Activated CD8-positive, alpha-beta T cell treated with anti-CD3 and anti-CD28 coated beads, Interleukin-2, amount 10 ng/mL, durations not matched to agents 7 days and 5 days (primary cell): ENCODE measurements at regions not wholly inside any gene's neighbourhood (a gene's known extent, or its start where the extent isn't known, plus 50 kb on each side); places are given as distances from the start of the nearest gene placed in this dataset.
"Not testable (repeated sequence)": the region's sequence is repeated elsewhere in the genome, so short reads cannot be mapped to it uniquely, and the experiment has no call there.

ENCODE experiments used
- ATAC-seq: fragments of 150-1000 bp; cut with Tn5 transposase; one replicate; pipeline ENCODE4 v1.10.0; 2021; ENCODE audit warnings: moderate library complexity
- CTCF ChIA-PET: fragments of 350-600 bp; sonication (Branson Sonifier 250); formaldehyde crosslinking; loops from one replicate; lab custom pipeline; 2021; ENCODE audit warnings: antibody characterized with exemption; lab: Charles Lee
- POLR2A ChIA-PET: fragments of 350-600 bp; sonication (Branson Sonifier 250); formaldehyde crosslinking; loops from one replicate; lab custom pipeline; 2021; ENCODE audit warnings: antibody characterized with exemption; lab: Charles Lee
- DNase-seq: peaks from one replicate; pipeline ENCODE4 v3.0.0-alpha.2; 2020
- H3K27ac Mint-ChIP-seq: one replicate; pipeline ENCODE4 v1.8.0; 2021; ENCODE audit warnings: mild to moderate bottlenecking, mixed read lengths
- H3K27me3 Mint-ChIP-seq: one replicate; pipeline ENCODE4 v1.8.0; 2021; ENCODE audit warnings: low read depth, mixed read lengths
- H3K36me3 Mint-ChIP-seq: one replicate; pipeline ENCODE4 v1.8.0; 2021; ENCODE audit warnings: low read depth, mixed read lengths
- H3K4me1 Mint-ChIP-seq: one replicate; pipeline ENCODE4 v1.8.0; 2021; ENCODE audit warnings: low read depth, mixed read lengths
- H3K4me3 Mint-ChIP-seq: one replicate; pipeline ENCODE4 v1.8.0; 2021; ENCODE audit warnings: mild to moderate bottlenecking, mixed read lengths
- H3K9me3 Mint-ChIP-seq: one replicate; pipeline ENCODE4 v1.8.0; 2022; ENCODE audit warnings: mixed read lengths; ENCODE audit not compliant: insufficient read depth

DNA sequence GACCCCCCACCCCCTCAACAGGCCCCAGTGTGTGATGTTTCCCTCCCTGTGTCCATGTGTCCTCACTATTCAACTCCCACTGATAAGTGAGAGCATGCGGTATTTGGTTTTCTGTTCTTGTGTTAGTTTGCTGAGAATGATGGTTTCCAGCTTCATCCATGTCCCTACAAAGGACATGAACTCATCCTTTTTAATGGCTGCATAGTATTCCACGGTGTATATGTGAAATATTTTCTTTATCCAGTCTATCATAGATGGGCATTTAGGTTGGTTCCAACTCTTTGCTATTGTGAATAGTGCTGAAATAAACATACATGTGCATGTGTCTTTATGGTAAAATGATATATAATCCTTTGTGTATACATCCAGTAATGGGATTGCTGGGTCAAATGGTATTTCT is 130.8 kb upstream of the FOXG1 start:
- H3K36me3 Mint-ChIP-seq, H3K27ac Mint-ChIP-seq, H3K27me3 Mint-ChIP-seq, ATAC-seq, H3K4me1 Mint-ChIP-seq, DNase-seq, H3K9me3 Mint-ChIP-seq, CTCF ChIA-PET, POLR2A ChIA-PET, H3K4me3 Mint-ChIP-seq: not testable (repeated sequence)

DNA sequence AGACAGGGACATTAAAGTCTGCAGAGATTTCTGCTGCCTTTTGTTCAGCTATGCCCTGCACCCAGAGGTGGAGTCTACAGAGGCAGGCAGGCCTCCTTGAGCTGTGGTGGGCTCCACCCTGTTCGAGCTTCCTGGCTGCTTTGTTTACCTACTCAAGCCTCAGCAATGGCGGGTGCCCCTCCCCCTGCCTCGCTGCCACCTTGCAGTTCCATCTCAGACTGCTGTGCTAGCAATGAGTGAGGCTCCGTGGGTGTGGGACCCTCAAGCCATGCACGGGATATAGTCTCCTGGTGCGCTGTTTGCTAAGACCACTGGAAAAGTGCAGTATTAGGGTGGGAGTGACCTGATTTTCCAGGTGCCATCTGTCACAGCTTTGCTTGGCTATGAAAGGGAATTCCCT is 125.4 kb upstream of the FOXG1 start:
- DNase-seq, H3K27me3 Mint-ChIP-seq, POLR2A ChIA-PET, ATAC-seq, CTCF ChIA-PET, H3K4me3 Mint-ChIP-seq, H3K4me1 Mint-ChIP-seq, H3K36me3 Mint-ChIP-seq, H3K27ac Mint-ChIP-seq: not testable (repeated sequence)
- H3K9me3 Mint-ChIP-seq = peaks cover 13% of the 10 kb centered on the region

- Mint-ChIP-seq H3K27ac (no peak overlapping the region), H3K36me3 (no peaks in the 10 kb centered on the region), H3K4me1 (no peaks in the 10 kb centered on the region), H3K4me3 (no peak overlapping the region), H3K27me3 (no peaks in the 10 kb centered on the region), H3K9me3 (peaks cover 8% of the 10 kb centered on the region)
- ATAC-seq (no peak), DNase-seq (no peak)
- ChIA-PET POLR2A (no interaction called here), CTCF (no interaction called here)
Measured at GRCh38 chr14:28651148-28651547, 115.4 kb upstream of the FOXG1 start.

GRCh38 chr14:28652782-28653181 is 113.8 kb upstream of the FOXG1 start:
- DNase-seq = no peak
- no peak for ATAC-seq
- Mint-ChIP-seq H3K4me1 (no peaks in the 10 kb centered on the region), H3K9me3 (peaks cover 7% of the 10 kb centered on the region), H3K4me3 (no peak overlapping the region), H3K36me3 (no peaks in the 10 kb centered on the region), H3K27ac (no peak overlapping the region), H3K27me3 (no peaks in the 10 kb centered on the region)
- CTCF ChIA-PET = no interaction called here
- POLR2A ChIA-PET = no interaction called here

DNA sequence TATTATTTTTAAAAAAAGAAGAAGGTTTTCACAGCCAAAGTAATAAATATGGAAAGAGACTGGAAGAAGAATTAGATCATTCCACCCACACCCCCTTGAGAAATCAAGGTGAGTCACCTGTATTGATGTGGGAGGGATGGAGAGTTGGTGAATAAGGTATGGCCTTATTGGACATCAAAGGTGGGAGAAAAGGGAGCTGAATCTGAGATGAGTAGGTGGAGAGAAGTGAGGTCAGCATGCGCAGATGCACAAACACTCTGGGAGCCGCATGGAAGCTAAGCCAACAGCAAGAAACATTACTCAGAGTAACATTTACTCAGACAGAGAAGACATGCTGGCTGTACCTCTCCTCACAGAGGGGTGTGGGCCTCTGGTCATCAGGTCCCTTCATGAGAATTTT is 113.1 kb upstream of the FOXG1 start:
- Mint-ChIP-seq H3K36me3 (no peaks in the 10 kb centered on the region), H3K4me3 (no peak overlapping the region), H3K9me3 (peaks cover 4% of the 10 kb centered on the region), H3K27ac (no peak overlapping the region), H3K27me3 (no peaks in the 10 kb centered on the region), H3K4me1 (no peaks in the 10 kb centered on the region)
- DNase-seq (no peak), ATAC-seq (no peak)
- ChIA-PET POLR2A (no interaction called here), CTCF (no interaction called here)

DNA sequence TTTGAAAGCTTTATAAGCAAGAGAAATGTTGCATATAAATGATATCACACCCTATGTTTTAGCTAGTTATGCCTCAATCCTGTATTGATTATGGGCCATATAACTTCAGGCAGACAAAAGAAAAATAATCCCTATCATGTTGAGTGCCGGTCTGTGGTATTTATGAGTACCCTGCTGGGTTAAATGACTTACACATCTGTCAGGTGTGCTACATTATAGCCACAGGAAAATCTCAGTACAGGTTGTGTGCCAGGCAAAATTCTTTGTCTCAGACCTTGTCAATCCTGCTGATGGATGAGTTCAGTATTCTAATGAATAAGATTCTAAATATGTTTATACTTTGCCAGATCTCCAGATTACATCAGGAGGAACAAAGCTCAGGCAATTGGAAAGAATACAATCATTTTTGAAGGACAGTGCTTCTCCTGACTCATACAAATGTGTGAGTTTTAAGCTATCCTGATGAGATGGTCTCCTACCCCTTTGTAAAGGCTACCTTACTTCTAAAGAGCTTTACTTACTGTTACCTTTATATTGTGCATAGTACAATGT is 109.8 kb upstream of the FOXG1 start:
- Mint-ChIP-seq H3K9me3 (peaks cover 11% of the 10 kb centered on the region), H3K4me3 (no peak overlapping the region)
- CTCF ChIA-PET = no interaction called here

DNA sequence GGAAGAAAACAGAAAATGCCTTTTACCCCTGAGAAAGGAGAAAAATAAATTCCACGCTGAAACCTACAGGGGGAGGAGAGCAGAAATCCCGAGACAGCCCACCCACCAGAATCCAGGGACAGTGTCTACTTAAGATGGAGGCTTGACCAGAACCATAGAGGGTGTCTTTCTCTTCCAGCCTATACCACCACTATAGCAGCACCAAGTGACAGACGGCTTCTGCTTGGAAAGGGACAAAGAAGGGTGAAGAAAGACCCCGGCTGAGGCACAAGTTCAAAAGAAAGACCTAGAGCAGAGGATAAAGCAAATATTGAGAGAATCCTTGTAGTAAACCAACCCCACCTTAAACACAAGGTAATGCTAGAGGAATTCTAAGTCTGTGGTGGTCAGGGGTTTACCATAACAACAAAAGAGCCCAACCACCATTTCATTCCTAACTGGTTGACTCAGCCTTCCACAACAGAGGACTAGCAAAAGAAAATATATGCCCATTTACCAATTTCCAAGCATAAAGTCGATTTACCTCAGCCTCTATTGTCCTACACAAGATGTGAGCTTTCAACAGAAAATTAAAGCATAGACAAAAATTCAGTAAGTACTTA is 105.3 kb upstream of the FOXG1 start:
- DNase-seq (no peak), ATAC-seq (no peak)
- ChIA-PET CTCF (no interaction called here), POLR2A (no interaction called here)
- H3K4me3 Mint-ChIP-seq = no peak overlapping the region
- peaks cover 11% of the 10 kb centered on the region for H3K9me3 Mint-ChIP-seq
- no peak overlapping the region for H3K27ac Mint-ChIP-seq
- H3K27me3 Mint-ChIP-seq = no peaks in the 10 kb centered on the region
- H3K4me1 Mint-ChIP-seq = no peaks in the 10 kb centered on the region
- H3K36me3 Mint-ChIP-seq = no peaks in the 10 kb centered on the region

More for the DNA sequence above, 109.8 kb upstream of the FOXG1 start:
- no peaks in the 10 kb centered on the region for H3K36me3 Mint-ChIP-seq
- DNase-seq (no peak), ATAC-seq (no peak)
- H3K27me3 Mint-ChIP-seq = no peaks in the 10 kb centered on the region
- no peak overlapping the region for H3K27ac Mint-ChIP-seq
- POLR2A ChIA-PET = no interaction called here
- H3K4me1 Mint-ChIP-seq = no peaks in the 10 kb centered on the region

DNA sequence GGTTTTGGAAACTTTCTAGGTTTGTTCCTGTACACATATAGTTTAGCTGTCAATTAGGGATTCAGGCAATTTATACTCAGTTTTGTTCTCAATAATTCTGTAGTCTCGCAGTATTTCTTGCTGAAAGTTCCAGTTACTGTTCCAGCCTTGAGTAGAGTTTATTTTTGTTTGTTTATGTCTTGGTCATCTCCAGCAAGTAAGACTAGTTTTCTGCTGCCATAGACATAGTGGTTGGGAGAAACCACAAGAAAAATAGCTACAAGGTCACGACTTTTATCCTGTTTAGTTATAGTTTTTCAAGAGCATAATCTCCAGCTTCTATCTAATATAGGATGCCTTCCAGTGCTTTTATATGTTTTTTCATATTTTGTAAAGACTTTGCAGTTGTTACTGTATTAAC is 99.6 kb upstream of the FOXG1 start:
- DNase-seq = no peak
- Mint-ChIP-seq H3K36me3 (no peaks in the 10 kb centered on the region), H3K4me1 (no peaks in the 10 kb centered on the region), H3K9me3 (peaks cover 10% of the 10 kb centered on the region), H3K4me3 (no peak overlapping the region), H3K27ac (no peak overlapping the region), H3K27me3 (no peaks in the 10 kb centered on the region)
- CTCF ChIA-PET = no interaction called here
- POLR2A ChIA-PET = no interaction called here
- no peak for ATAC-seq

- Mint-ChIP-seq H3K36me3 (no peaks in the 10 kb centered on the region), H3K4me3 (no peak overlapping the region), H3K4me1 (no peaks in the 10 kb centered on the region), H3K9me3 (peaks cover 8% of the 10 kb centered on the region), H3K27ac (no peak overlapping the region), H3K27me3 (no peaks in the 10 kb centered on the region)
- ChIA-PET POLR2A (no interaction called here), CTCF (no interaction called here)
- DNase-seq (no peak), ATAC-seq (no peak)
Measured at GRCh38 chr14:28671425-28671824, 95.2 kb upstream of the FOXG1 start.

- H3K9me3 Mint-ChIP-seq = peaks cover 8% of the 10 kb centered on the region
- DNase-seq (no peak), ATAC-seq (no peak)
- no peaks in the 10 kb centered on the region for H3K4me1 Mint-ChIP-seq
- H3K27me3 Mint-ChIP-seq = no peaks in the 10 kb centered on the region
- CTCF ChIA-PET = no interaction called here
- no peaks in the 10 kb centered on the region for H3K36me3 Mint-ChIP-seq
- H3K4me3 Mint-ChIP-seq = no peak overlapping the region
- H3K27ac Mint-ChIP-seq = no peak overlapping the region
- POLR2A ChIA-PET = no interaction called here
Measured at GRCh38 chr14:28673056-28673455, 93.5 kb upstream of the FOXG1 start.

DNA sequence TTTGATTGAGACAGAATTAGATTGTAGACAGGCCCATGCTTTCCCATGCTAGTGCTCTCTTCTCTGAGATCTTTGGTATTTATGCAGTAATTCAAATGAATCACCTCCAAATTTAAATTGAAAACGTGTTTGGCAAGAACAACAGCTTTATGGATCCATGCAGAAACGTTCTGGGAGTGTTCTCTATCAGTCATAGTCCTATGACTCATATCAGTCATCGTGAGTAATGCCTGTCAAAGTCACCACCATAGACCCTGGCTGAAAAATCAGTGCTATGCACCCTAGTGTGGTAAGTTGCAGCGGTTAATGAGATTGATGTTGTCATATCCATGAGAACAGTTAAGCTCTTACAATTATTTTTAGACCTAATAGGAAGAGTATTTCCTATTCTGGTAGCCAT is 90.1 kb upstream of the FOXG1 start:
- Mint-ChIP-seq H3K27ac (no peak overlapping the region), H3K36me3 (no peaks in the 10 kb centered on the region), H3K9me3 (peaks cover 5% of the 10 kb centered on the region), H3K27me3 (no peaks in the 10 kb centered on the region), H3K4me1 (no peaks in the 10 kb centered on the region), H3K4me3 (no peak overlapping the region)
- no peak for ATAC-seq
- ChIA-PET POLR2A (no interaction called here), CTCF (no interaction called here)
- no peak for DNase-seq

GRCh38 chr14:28677381-28677780 is 89.2 kb upstream of the FOXG1 start:
- ATAC-seq (no peak), DNase-seq (no peak)
- no peak overlapping the region for H3K4me3 Mint-ChIP-seq
- H3K36me3 Mint-ChIP-seq = no peaks in the 10 kb centered on the region
- peaks cover 5% of the 10 kb centered on the region for H3K9me3 Mint-ChIP-seq
- ChIA-PET POLR2A (no interaction called here), CTCF (no interaction called here)
- H3K27me3 Mint-ChIP-seq = no peaks in the 10 kb centered on the region
- H3K27ac Mint-ChIP-seq = no peak overlapping the region
- H3K4me1 Mint-ChIP-seq = no peaks in the 10 kb centered on the region

DNA sequence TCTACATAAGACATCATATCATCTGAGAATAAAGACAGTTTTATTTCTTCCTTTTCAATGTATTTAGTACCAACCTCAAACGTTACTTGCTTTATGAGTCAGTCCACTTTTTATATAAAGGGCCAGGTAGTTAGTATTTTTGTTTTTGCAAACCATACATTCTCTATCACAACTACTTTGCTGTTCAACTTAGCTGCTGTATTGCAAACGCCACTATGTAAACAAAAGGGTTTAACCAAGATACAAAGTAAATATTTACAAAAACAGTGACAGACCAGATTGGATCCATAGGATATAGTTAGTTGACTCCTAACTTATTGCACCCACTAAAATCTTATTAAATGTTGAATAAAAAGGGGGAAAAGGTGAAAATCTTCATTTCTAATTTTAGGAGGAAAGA is 87.7 kb upstream of the FOXG1 start:
- ATAC-seq = no peak
- Mint-ChIP-seq H3K36me3 (no peaks in the 10 kb centered on the region), H3K27me3 (no peaks in the 10 kb centered on the region), H3K27ac (no peak overlapping the region), H3K4me3 (no peak overlapping the region), H3K9me3 (peaks cover 5% of the 10 kb centered on the region), H3K4me1 (no peaks in the 10 kb centered on the region)
- CTCF ChIA-PET = no interaction called here
- POLR2A ChIA-PET = no interaction called here
- DNase-seq = no peak
